DMS 273 (cell line): ENCODE measurements at regions not wholly inside any gene's neighbourhood (a gene's known extent, or its start where the extent isn't known, plus 50 kb on each side); places are given as distances from the start of the nearest gene placed in this dataset.
"Not testable (repeated sequence)": the region's sequence is repeated elsewhere in the genome, so short reads cannot be mapped to it uniquely, and the experiment has no call there.

Experiments
- DNase-seq: peaks from one replicate; lab custom pipeline; 2025; ENCODE audit not compliant: unreplicated experiment; lab: John Stamatoyannopoulos, UW

GRCh38 chr13:58329746-58330145 is 698.2 kb downstream of the PCDH17 start:
- DNase-seq = no peak

- no peak for DNase-seq
These were observed 709.4 kb downstream of the PCDH17 start for GRCh38 chr13:58340895-58341294.

GRCh38 chr13:58341318-58341717 is 709.8 kb downstream of the PCDH17 start:
- no peak for DNase-seq

- DNase-seq = no peak
These were observed 711.5 kb downstream of the PCDH17 start for GRCh38 chr13:58343076-58343475.

- not testable (repeated sequence) for DNase-seq
These were observed 720.6 kb downstream of the PCDH17 start for GRCh38 chr13:58352100-58352499.

- no peak for DNase-seq
These were observed 738.4 kb downstream of the PCDH17 start for GRCh38 chr13:58369936-58370335.

- no peak for DNase-seq
These were observed 744.8 kb downstream of the PCDH17 start for GRCh38 chr13:58376349-58376748.

- no peak for DNase-seq
These were observed 745.2 kb downstream of the PCDH17 start for GRCh38 chr13:58376775-58377174.

GRCh38 chr13:58379221-58379620 is 747.7 kb downstream of the PCDH17 start:
- no peak for DNase-seq

GRCh38 chr13:58385336-58385735 is 753.8 kb downstream of the PCDH17 start:
- not testable (repeated sequence) for DNase-seq

- no peak for DNase-seq
These were observed 766.2 kb downstream of the PCDH17 start for GRCh38 chr13:58397596-58398387.

- no peak for DNase-seq
These were observed 767.7 kb downstream of the PCDH17 start for GRCh38 chr13:58399263-58399662.

GRCh38 chr13:58406545-58406944 is 775.0 kb downstream of the PCDH17 start:
- no peak for DNase-seq

- no peak for DNase-seq
These were observed 798.4 kb downstream of the PCDH17 start for GRCh38 chr13:58429917-58430316.

GRCh38 chr13:58434943-58435342 is 803.4 kb downstream of the PCDH17 start:
- DNase-seq = no peak

- no peak for DNase-seq
These were observed 805.9 kb downstream of the PCDH17 start for GRCh38 chr13:58437427-58437826.

GRCh38 chr13:58446979-58447378 is 815.4 kb downstream of the PCDH17 start:
- no peak for DNase-seq

GRCh38 chr13:58452123-58452623 is 820.6 kb downstream of the PCDH17 start:
- DNase-seq = no peak

- DNase-seq = no peak
These were observed 823.5 kb downstream of the PCDH17 start for GRCh38 chr13:58455094-58455493.

GRCh38 chr13:58461217-58461616 is 829.7 kb downstream of the PCDH17 start:
- no peak for DNase-seq

GRCh38 chr13:58463841-58464240 is 832.3 kb downstream of the PCDH17 start:
- no peak for DNase-seq

GRCh38 chr13:58467176-58467575 is 835.6 kb downstream of the PCDH17 start:
- DNase-seq = no peak

GRCh38 chr13:58472483-58472882 is 840.9 kb downstream of the PCDH17 start:
- no peak for DNase-seq
